ENCODE measurements at regions not wholly inside any gene's neighbourhood (a gene's known extent, or its start where the extent isn't known, plus 50 kb on each side); places are given as distances from the start of the nearest gene placed in this dataset.

- TF ChIP-seq FOXM1 (IDR thresholded peaks at IDR 0.05; ENCODE audit: low read depth, low read length), result no peak
- TF ChIP-seq TARDBP (IDR thresholded peaks at IDR 0.05; ENCODE audit: borderline replicate concordance), result no peak
- no peak for TF ChIP-seq PKNOX1 (IDR thresholded peaks at IDR 0.05)
- no peak for TF ChIP-seq SUZ12 (IDR thresholded peaks at IDR 0.05; ENCODE audit: unreplicated experiment)
- no peak for TF ChIP-seq CHD2 (IDR thresholded peaks at IDR 0.05; ENCODE audit: borderline replicate concordance, low read depth, low read length)
- TF ChIP-seq, protein P1, sequence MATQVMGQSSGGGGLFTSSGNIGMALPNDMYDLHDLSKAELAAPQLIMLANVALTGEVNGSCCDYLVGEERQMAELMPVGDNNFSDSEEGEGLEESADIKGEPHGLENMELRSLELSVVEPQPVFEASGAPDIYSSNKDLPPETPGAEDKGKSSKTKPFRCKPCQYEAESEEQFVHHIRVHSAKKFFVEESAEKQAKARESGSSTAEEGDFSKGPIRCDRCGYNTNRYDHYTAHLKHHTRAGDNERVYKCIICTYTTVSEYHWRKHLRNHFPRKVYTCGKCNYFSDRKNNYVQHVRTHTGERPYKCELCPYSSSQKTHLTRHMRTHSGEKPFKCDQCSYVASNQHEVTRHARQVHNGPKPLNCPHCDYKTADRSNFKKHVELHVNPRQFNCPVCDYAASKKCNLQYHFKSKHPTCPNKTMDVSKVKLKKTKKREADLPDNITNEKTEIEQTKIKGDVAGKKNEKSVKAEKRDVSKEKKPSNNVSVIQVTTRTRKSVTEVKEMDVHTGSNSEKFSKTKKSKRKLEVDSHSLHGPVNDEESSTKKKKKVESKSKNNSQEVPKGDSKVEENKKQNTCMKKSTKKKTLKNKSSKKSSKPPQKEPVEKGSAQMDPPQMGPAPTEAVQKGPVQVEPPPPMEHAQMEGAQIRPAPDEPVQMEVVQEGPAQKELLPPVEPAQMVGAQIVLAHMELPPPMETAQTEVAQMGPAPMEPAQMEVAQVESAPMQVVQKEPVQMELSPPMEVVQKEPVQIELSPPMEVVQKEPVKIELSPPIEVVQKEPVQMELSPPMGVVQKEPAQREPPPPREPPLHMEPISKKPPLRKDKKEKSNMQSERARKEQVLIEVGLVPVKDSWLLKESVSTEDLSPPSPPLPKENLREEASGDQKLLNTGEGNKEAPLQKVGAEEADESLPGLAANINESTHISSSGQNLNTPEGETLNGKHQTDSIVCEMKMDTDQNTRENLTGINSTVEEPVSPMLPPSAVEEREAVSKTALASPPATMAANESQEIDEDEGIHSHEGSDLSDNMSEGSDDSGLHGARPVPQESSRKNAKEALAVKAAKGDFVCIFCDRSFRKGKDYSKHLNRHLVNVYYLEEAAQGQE (IDR thresholded peaks at IDR 0.05; ENCODE audit: low read depth, low read length), result no peak
- no peak for TF ChIP-seq ETV6 (conservative IDR thresholded peaks at IDR 0.05 in 1 of 2, IDR thresholded peaks at IDR 0.05 in 1 of 2; ENCODE audit: borderline replicate concordance in 1 of 2, low read depth in 1 of 2)
- no peak for TF ChIP-seq CEBPB (IDR thresholded peaks at IDR 0.05; ENCODE audit: borderline replicate concordance in 1 of 2, low read depth in 2 of 2, low read length in 2 of 2)
- TF ChIP-seq POLR2A (IDR thresholded peaks at IDR 0.05; ENCODE audit: low read depth, low read length), result no peak
- TF ChIP-seq TAF1 (IDR thresholded peaks at IDR 0.05; ENCODE audit: borderline replicate concordance, low read depth, low read length), result no peak
- TF ChIP-seq YY1 (IDR thresholded peaks at IDR 0.05; ENCODE audit: low read depth, low read length), result no peak
- TF ChIP-seq NR2C2 (IDR thresholded peaks at IDR 0.05; ENCODE audit: borderline replicate concordance, control insufficient read depth, insufficient read length, low read depth), result no peak
These were observed 165.0 kb upstream of the CNTNAP2 start for GRCh38 chr7:145951566-145951965.
